CD8-positive, alpha-beta memory T cell (primary cell): ENCODE measurements at regions not wholly inside any gene's neighbourhood (a gene's known extent, or its start where the extent isn't known, plus 50 kb on each side); places are given as distances from the start of the nearest gene placed in this dataset.
"Not testable (repeated sequence)": the region's sequence is repeated elsewhere in the genome, so short reads cannot be mapped to it uniquely, and the experiment has no call there.

Experiments
- CTCF ChIA-PET: fragments of 350-600 bp; sonication (Branson Sonifier 250); formaldehyde crosslinking; loops from one replicate; lab custom pipeline; 2021; ENCODE audit warnings: antibody characterized with exemption; lab: Charles Lee
- POLR2A ChIA-PET: fragments of 350-600 bp; sonication (Branson Sonifier 250); formaldehyde crosslinking; loops from one replicate; lab custom pipeline; 2021; ENCODE audit warnings: antibody characterized with exemption; lab: Charles Lee
- DNase-seq, 5 donors: peaks; one replicate each; pipeline versions ENCODE4 v3.0.0 to v3.0.0-alpha.2; 2020 to 2022; ENCODE audit warnings: mixed read lengths in 1 of 5
- H3K27ac ChIP-seq: one replicate; pipeline ENCODE4 v1.7.0; 2013; ENCODE audit warnings: low read depth, mild to moderate bottlenecking, low read length, moderate library complexity
- H3K27me3 ChIP-seq: 2 replicates; pipeline ENCODE4 v1.7.0; 2013; ENCODE audit warnings: low read length, mild to moderate bottlenecking; ENCODE audit not compliant: insufficient read depth, poor library complexity, severe bottlenecking
- H3K36me3 ChIP-seq: 2 replicates; pipeline ENCODE4 v1.7.0; 2013; ENCODE audit warnings: mild to moderate bottlenecking, low read length, moderate library complexity; ENCODE audit not compliant: insufficient read depth
- H3K4me1 ChIP-seq: 2 replicates; pipeline ENCODE4 v1.7.0; 2013; ENCODE audit warnings: mild to moderate bottlenecking, low read length, moderate library complexity; ENCODE audit not compliant: insufficient read depth
- H3K4me3 ChIP-seq: 2 replicates; pipeline ENCODE4 v1.7.0; 2013; ENCODE audit warnings: mild to moderate bottlenecking, low read length
- H3K9me3 ChIP-seq: 2 replicates; pipeline ENCODE4 v1.7.0; 2013; ENCODE audit warnings: mild to moderate bottlenecking, low read length
- H3K27ac Mint-ChIP-seq, 8 donors: one replicate each; pipeline ENCODE4 v1.8.0; 2020 to 2021; ENCODE audit warnings: mixed read lengths in 8 of 8, mild to moderate bottlenecking in 6 of 8, inconsistent platforms in 3 of 8, moderate library complexity in 3 of 8
- H3K27me3 Mint-ChIP-seq, 2 donors: one replicate each; pipeline ENCODE4 v1.8.0; 2020 to 2021; ENCODE audit warnings: mixed read lengths in 2 of 2, mild to moderate bottlenecking in 1 of 2, moderate library complexity in 1 of 2
- H3K36me3 Mint-ChIP-seq, 3 donors: one replicate each; pipeline ENCODE4 v1.8.0; 2020 to 2021; ENCODE audit warnings: mixed read lengths in 3 of 3, inconsistent platforms in 1 of 3, mild to moderate bottlenecking in 1 of 3
- H3K4me1 Mint-ChIP-seq, 3 donors: one replicate each; pipeline ENCODE4 v1.8.0; 2020 to 2021; ENCODE audit warnings: mixed read lengths in 3 of 3, inconsistent platforms in 1 of 3, mild to moderate bottlenecking in 1 of 3
- H3K4me3 Mint-ChIP-seq, 7 donors: one replicate each; pipeline ENCODE4 v1.8.0; 2020 to 2021; ENCODE audit warnings: mixed read lengths in 7 of 7, mild to moderate bottlenecking in 6 of 7, moderate library complexity in 4 of 7, inconsistent platforms in 2 of 7
- H3K9me3 Mint-ChIP-seq, 5 donors: one replicate each; pipeline ENCODE4 v1.8.0; 2020 to 2022; ENCODE audit warnings: mixed read lengths in 5 of 5, mild to moderate bottlenecking in 3 of 5, moderate library complexity in 2 of 5, inconsistent platforms in 1 of 5

- ChIA-PET POLR2A (no interaction called here), CTCF (interaction anchor here (1.4 to 3.1 kb wide), 2 partner anchors 674 to 676 kb away, joined by 4 to 13 read pairs; no protein-coding TSS in a partner anchor)
- Histone ChIP-seq H3K4me3 (no peak overlapping the region), H3K36me3 (no peaks in the 10 kb centered on the region), H3K27ac (no peak overlapping the region), H3K4me1 (no peaks in the 10 kb centered on the region), H3K9me3 (no peaks in the 10 kb centered on the region), H3K27me3 (no peaks in the 10 kb centered on the region)
- Mint-ChIP-seq H3K27me3 (peaks cover 7 to 34% of the 10 kb centered on the region in 2 donors), H3K9me3 (no peaks in the 10 kb centered on the region), H3K4me3 (no peak overlapping the region), H3K4me1 (peaks cover 4 to 6% (median 5%) of the 10 kb centered on the region in 3 donors), H3K36me3 (no peaks in the 10 kb centered on the region), H3K27ac (no peak overlapping the region)
- no peak for DNase-seq
Observed at GRCh38 chr2:236351966-236352525, 87.8 kb upstream of the ASB18 start.

GRCh38 chr2:236352761-236353593 lies 88.8 kb upstream of the ASB18 start:
- Histone ChIP-seq H3K36me3 (no peaks in the 10 kb centered on the region), H3K4me1 (no peaks in the 10 kb centered on the region), H3K27me3 (no peaks in the 10 kb centered on the region), H3K9me3 (no peaks in the 10 kb centered on the region), H3K27ac (no peak overlapping the region), H3K4me3 (no peak overlapping the region)
- Mint-ChIP-seq H3K9me3 (no peaks in the 10 kb centered on the region), H3K36me3 (no peaks in the 10 kb centered on the region), H3K4me3 (no peak overlapping the region), H3K27me3 (peaks cover 7 to 28% of the 10 kb centered on the region in 2 donors), H3K4me1 (peaks cover 4 to 6% (median 5%) of the 10 kb centered on the region in 3 donors), H3K27ac (no peak overlapping the region)
- peak in 2 of 5 donors; percentile 23 to 26 for DNase-seq
- POLR2A ChIA-PET: no interaction called here
- CTCF ChIA-PET: interaction anchor here (1.0 to 3.1 kb wide), 6 partner anchors 13 to 716 kb away, joined by 3 to 13 read pairs (median 4); partner anchors contain the start of gene ACKR3

- no peaks in the 10 kb centered on the region for H3K27me3 ChIP-seq
- H3K9me3 Mint-ChIP-seq: no peaks in the 10 kb centered on the region
- H3K27me3 Mint-ChIP-seq: peaks cover 5 to 28% of the 10 kb centered on the region in 2 donors
- H3K4me1 Mint-ChIP-seq: peaks cover 4 to 6% (median 5%) of the 10 kb centered on the region in 3 donors
- no peak overlapping the region for H3K27ac ChIP-seq
- no peak for DNase-seq
- no peaks in the 10 kb centered on the region for H3K9me3 ChIP-seq
- no peaks in the 10 kb centered on the region for H3K36me3 Mint-ChIP-seq
- no peak overlapping the region for H3K4me3 ChIP-seq
- ChIA-PET POLR2A (no interaction called here), CTCF (interaction anchor here (0.5 to 3.1 kb wide), 7 partner anchors 13 to 1159 kb away, joined by 3 to 13 read pairs (median 4); partner anchors contain the start of gene ACKR3)
- no peak overlapping the region for H3K27ac Mint-ChIP-seq
- no peaks in the 10 kb centered on the region for H3K36me3 ChIP-seq
- H3K4me1 ChIP-seq: no peaks in the 10 kb centered on the region
- no peak overlapping the region for H3K4me3 Mint-ChIP-seq
Observed at GRCh38 chr2:236353594-236353942, 89.4 kb upstream of the ASB18 start.

- H3K36me3 Mint-ChIP-seq: no peaks in the 10 kb centered on the region
- no peaks in the 10 kb centered on the region for H3K36me3 ChIP-seq
- H3K27ac ChIP-seq: no peak overlapping the region
- H3K27me3 ChIP-seq: no peaks in the 10 kb centered on the region
- no peaks in the 10 kb centered on the region for H3K9me3 Mint-ChIP-seq
- ChIA-PET POLR2A (no interaction called here), CTCF (interaction anchor here (0.5 to 3.1 kb wide), 5 partner anchors 159 to 1158 kb away, joined by 3 to 13 read pairs (median 4); partner anchors contain the start of gene ACKR3)
- H3K4me1 ChIP-seq: no peaks in the 10 kb centered on the region
- H3K9me3 ChIP-seq: no peaks in the 10 kb centered on the region
- no peak overlapping the region for H3K4me3 Mint-ChIP-seq
- H3K27me3 Mint-ChIP-seq: peaks cover 5 to 22% of the 10 kb centered on the region in 2 donors
- no peak for DNase-seq
- no peak overlapping the region for H3K4me3 ChIP-seq
- peak overlapping the region in 1 of 8 donors; percentile 23 for H3K27ac Mint-ChIP-seq
- H3K4me1 Mint-ChIP-seq: peaks cover 6 to 9% (median 7%) of the 10 kb centered on the region in 3 donors
Observed at GRCh38 chr2:236354056-236354940, 90.1 kb upstream of the ASB18 start.

- Histone ChIP-seq H3K36me3 (no peaks in the 10 kb centered on the region), H3K27ac (no peak overlapping the region), H3K4me1 (no peaks in the 10 kb centered on the region), H3K27me3 (no peaks in the 10 kb centered on the region), H3K4me3 (no peak overlapping the region), H3K9me3 (no peaks in the 10 kb centered on the region)
- Mint-ChIP-seq H3K27ac (peak overlapping the region in 1 of 8 donors; percentile 15), H3K27me3 (peaks cover 5 to 19% of the 10 kb centered on the region in 2 donors), H3K4me3 (no peak overlapping the region), H3K9me3 (no peaks in the 10 kb centered on the region), H3K36me3 (no peaks in the 10 kb centered on the region), H3K4me1 (peaks cover 13 to 16% (median 14%) of the 10 kb centered on the region in 3 donors)
- POLR2A ChIA-PET: no interaction called here
- no peak for DNase-seq
- CTCF ChIA-PET: interaction anchor here (3.1 kb wide), 1 partner anchor 673 kb away, joined by 13 read pairs; no protein-coding TSS in a partner anchor
Observed at GRCh38 chr2:236354973-236355595, 90.9 kb upstream of the ASB18 start.

- ChIA-PET CTCF (no interaction called here), POLR2A (no interaction called here)
- Histone ChIP-seq H3K27me3 (no peaks in the 10 kb centered on the region), H3K4me3 (no peak overlapping the region), H3K4me1 (no peaks in the 10 kb centered on the region), H3K9me3 (no peaks in the 10 kb centered on the region), H3K27ac (no peak overlapping the region), H3K36me3 (no peaks in the 10 kb centered on the region)
- no peaks in the 10 kb centered on the region for H3K9me3 Mint-ChIP-seq
- H3K4me3 Mint-ChIP-seq: no peak overlapping the region
- peaks cover 5 to 17% of the 10 kb centered on the region in 2 donors for H3K27me3 Mint-ChIP-seq
- peaks cover 13 to 16% (median 14%) of the 10 kb centered on the region in 3 donors for H3K4me1 Mint-ChIP-seq
- DNase-seq: no peak
- no peaks in the 10 kb centered on the region for H3K36me3 Mint-ChIP-seq
- no peak overlapping the region for H3K27ac Mint-ChIP-seq
Observed at GRCh38 chr2:236355911-236356310, 91.7 kb upstream of the ASB18 start.

GRCh38 chr2:236356321-236356720 lies 92.1 kb upstream of the ASB18 start:
- H3K27ac ChIP-seq, H3K36me3 Mint-ChIP-seq, H3K9me3 Mint-ChIP-seq, DNase-seq, POLR2A ChIA-PET, CTCF ChIA-PET, H3K27me3 ChIP-seq, H3K9me3 ChIP-seq, H3K36me3 ChIP-seq, H3K4me3 Mint-ChIP-seq, H3K4me3 ChIP-seq, H3K27ac Mint-ChIP-seq, H3K4me1 ChIP-seq: not testable (repeated sequence)
- H3K4me1 Mint-ChIP-seq: peaks cover 13 to 16% (median 14%) of the 10 kb centered on the region in 3 donors
- H3K27me3 Mint-ChIP-seq: peaks cover 5 to 13% of the 10 kb centered on the region in 2 donors
